OCI-LY7 (cell line): ENCODE measurements at regions not wholly inside any gene's neighbourhood (a gene's known extent, or its start where the extent isn't known, plus 50 kb on each side); places are given as distances from the start of the nearest gene placed in this dataset.

ENCODE experiments used
- BruUV-seq: library from RNA; stranded (reverse); fragments of 400-500 nt; replicated peaks from 2 replicates; lab custom pipeline; 2021; lab: Mats Ljungman, UMichigan
- CTCF ChIA-PET: fragments of 300-600 bp; sonication (Branson Sonifier 250); formaldehyde crosslinking; loops from one replicate; lab custom pipeline; 2022; ENCODE audit warnings: antibody characterized with exemption; ENCODE audit not compliant: unreplicated experiment; lab: Charles Lee
- POLR2A ChIA-PET: fragments of 300-600 bp; sonication (Branson Sonifier 250); formaldehyde crosslinking; loops from one replicate; lab custom pipeline; 2022; ENCODE audit warnings: antibody characterized with exemption; lab: Charles Lee
- DNase-seq: peaks from one replicate; pipeline ENCODE4 v3.0.0-alpha.2; 2015; ENCODE audit warnings: low spot score
- H2AFZ ChIP-seq: fragments of 200-600 bp; sonication (generic), shearing (Covaris generic); 2 replicates; pipeline ENCODE4 v1.6.1; 2014; ENCODE audit warnings: mild to moderate bottlenecking, antibody characterized with exemption, low read length, moderate library complexity
- H3K27ac ChIP-seq: fragments of 200-600 bp; sonication (generic); 2 replicates; pipeline ENCODE4 v1.5.1; 2014; ENCODE audit warnings: mixed run types, low read depth, mild to moderate bottlenecking, moderate library complexity, low read length, inconsistent platforms; ENCODE audit not compliant: poor library complexity, severe bottlenecking
- H3K36me3 ChIP-seq: fragments of 200-600 bp; sonication (generic); 2 replicates; pipeline ENCODE4 v1.6.1; 2014; ENCODE audit warnings: mild to moderate bottlenecking, antibody characterized with exemption, low read length, moderate library complexity, mixed read lengths; ENCODE audit not compliant: insufficient read depth
- H3K4me1 ChIP-seq: fragments of 200-600 bp; sonication (generic); 2 replicates; pipeline ENCODE4 v1.5.1; 2014; ENCODE audit warnings: mild to moderate bottlenecking, low read length; ENCODE audit not compliant: insufficient read depth, poor library complexity, severe bottlenecking
- H3K4me2 ChIP-seq: fragments of 200-600 bp; sonication (generic); 2 replicates; pipeline ENCODE4 v1.6.1; 2014; ENCODE audit warnings: mild to moderate bottlenecking, low read length
- H3K4me3 ChIP-seq: fragments of 200-600 bp; sonication (generic); 2 replicates; pipeline ENCODE4 v1.5.1; 2014; ENCODE audit warnings: mild to moderate bottlenecking, low read depth, low read length; ENCODE audit not compliant: poor library complexity, severe bottlenecking
- H3K79me2 ChIP-seq: fragments of 200-600 bp; sonication (generic); 2 replicates; pipeline ENCODE4 v1.6.1; 2016; ENCODE audit warnings: low read depth, mild to moderate bottlenecking, low read length, moderate library complexity, mixed read lengths; ENCODE audit not compliant: insufficient read depth
- H3K9me2 ChIP-seq: fragments of 200-600 bp; sonication (generic); 2 replicates; pipeline ENCODE4 v1.6.1; 2016; ENCODE audit warnings: mild to moderate bottlenecking, low read length, mixed read lengths; ENCODE audit not compliant: insufficient read depth
- H3K9me3 ChIP-seq: fragments of 200-600 bp; sonication (generic); 2 replicates; pipeline ENCODE4 v1.6.1; 2014; ENCODE audit warnings: mild to moderate bottlenecking, mixed run types, low read length, mixed read lengths
- H4K20me1 ChIP-seq: fragments of 200-600 bp; sonication (generic); 2 replicates; pipeline ENCODE4 v1.6.1; 2014; ENCODE audit warnings: mild to moderate bottlenecking, antibody characterized with exemption, low read length, moderate library complexity, mixed read lengths; ENCODE audit not compliant: insufficient read depth
- EZH2phosphoT487 ChIP-seq: fragments of 200-600 bp; sonication (generic); IDR thresholded peaks from 2 replicates; pipeline ENCODE4 v1.6.1; 2018; ENCODE audit warnings: low read depth, borderline replicate concordance, mild to moderate bottlenecking, mixed run types, antibody characterized with exemption, low read length, moderate library complexity, mixed read lengths
- intact Hi-C: fragments of 100-400 bp; cut with micrococcal nuclease; formaldehyde crosslinking; loops from one replicate; pipeline ENCODE4 v1.10.0; 2022; ENCODE audit not compliant: unreplicated experiment
- TF ChIP-seq, protein P1 (sequence below): fragments of 200-600 bp; sonication (generic); conservative IDR thresholded peaks from 2 replicates; pipeline ENCODE4 v1.5.1; 2014; ENCODE audit warnings: mild to moderate bottlenecking, antibody characterized with exemption, low read length, moderate library complexity, mixed read lengths

- ChIA-PET POLR2A (no interaction called here), CTCF (no interaction called here)
- no TSS peak for BruUV-seq
- Histone ChIP-seq H3K4me2 (no peak overlapping the region), H3K4me3 (no peak overlapping the region), H3K27ac (no peak overlapping the region), H3K79me2 (no peaks in the 10 kb centered on the region), H3K9me3 (no peaks in the 10 kb centered on the region), H3K36me3 (no peaks in the 10 kb centered on the region), H2AFZ (no peak overlapping the region), H3K9me2 (no peaks in the 10 kb centered on the region), H4K20me1 (no peaks in the 10 kb centered on the region), H3K4me1 (no peaks in the 10 kb centered on the region)
- DNase-seq: no peak
- TF ChIP-seq, protein P1, sequence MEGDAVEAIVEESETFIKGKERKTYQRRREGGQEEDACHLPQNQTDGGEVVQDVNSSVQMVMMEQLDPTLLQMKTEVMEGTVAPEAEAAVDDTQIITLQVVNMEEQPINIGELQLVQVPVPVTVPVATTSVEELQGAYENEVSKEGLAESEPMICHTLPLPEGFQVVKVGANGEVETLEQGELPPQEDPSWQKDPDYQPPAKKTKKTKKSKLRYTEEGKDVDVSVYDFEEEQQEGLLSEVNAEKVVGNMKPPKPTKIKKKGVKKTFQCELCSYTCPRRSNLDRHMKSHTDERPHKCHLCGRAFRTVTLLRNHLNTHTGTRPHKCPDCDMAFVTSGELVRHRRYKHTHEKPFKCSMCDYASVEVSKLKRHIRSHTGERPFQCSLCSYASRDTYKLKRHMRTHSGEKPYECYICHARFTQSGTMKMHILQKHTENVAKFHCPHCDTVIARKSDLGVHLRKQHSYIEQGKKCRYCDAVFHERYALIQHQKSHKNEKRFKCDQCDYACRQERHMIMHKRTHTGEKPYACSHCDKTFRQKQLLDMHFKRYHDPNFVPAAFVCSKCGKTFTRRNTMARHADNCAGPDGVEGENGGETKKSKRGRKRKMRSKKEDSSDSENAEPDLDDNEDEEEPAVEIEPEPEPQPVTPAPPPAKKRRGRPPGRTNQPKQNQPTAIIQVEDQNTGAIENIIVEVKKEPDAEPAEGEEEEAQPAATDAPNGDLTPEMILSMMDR: no peak
- no peak for TF ChIP-seq EZH2phosphoT487
- intact Hi-C loops: no loop called here
Observed at GRCh38 chr12:84791444-84791843, 121.2 kb downstream of the SLC6A15 start.

DNA sequence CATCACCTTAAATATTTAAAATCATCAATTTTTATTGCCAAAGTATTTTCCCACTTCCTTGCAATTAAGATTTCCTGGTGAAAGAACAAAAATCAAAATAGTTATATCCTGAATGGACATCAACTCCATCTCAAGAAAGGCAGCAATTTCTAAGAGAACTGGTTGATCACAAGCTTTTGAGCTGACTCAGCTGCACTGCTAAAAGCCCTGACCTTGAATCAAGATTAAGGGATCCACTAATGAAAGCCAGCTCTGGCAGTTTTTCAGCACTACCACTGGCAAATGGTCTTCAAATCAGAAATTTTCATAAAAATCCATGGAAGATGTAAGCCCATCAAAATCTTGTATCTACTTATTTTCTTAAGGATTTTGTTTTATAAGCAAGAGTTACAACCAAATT, 123.4 kb downstream of the SLC6A15 start:
- no peak for TF ChIP-seq EZH2phosphoT487
- TF ChIP-seq, protein P1: no peak
- Histone ChIP-seq H3K79me2 (no peaks in the 10 kb centered on the region), H3K4me1 (no peaks in the 10 kb centered on the region), H2AFZ (no peak overlapping the region), H3K9me2 (no peaks in the 10 kb centered on the region), H3K36me3 (no peaks in the 10 kb centered on the region), H4K20me1 (no peaks in the 10 kb centered on the region), H3K4me3 (no peak overlapping the region), H3K27ac (no peak overlapping the region), H3K9me3 (no peaks in the 10 kb centered on the region), H3K4me2 (no peak overlapping the region)
- intact Hi-C loops: no loop called here
- DNase-seq: no peak
- CTCF ChIA-PET: no interaction called here
- POLR2A ChIA-PET: interaction anchor here (0.7 kb wide), 1 partner anchor 263 kb away, joined by 3 read pairs; no protein-coding TSS in a partner anchor
- no TSS peak for BruUV-seq

DNA sequence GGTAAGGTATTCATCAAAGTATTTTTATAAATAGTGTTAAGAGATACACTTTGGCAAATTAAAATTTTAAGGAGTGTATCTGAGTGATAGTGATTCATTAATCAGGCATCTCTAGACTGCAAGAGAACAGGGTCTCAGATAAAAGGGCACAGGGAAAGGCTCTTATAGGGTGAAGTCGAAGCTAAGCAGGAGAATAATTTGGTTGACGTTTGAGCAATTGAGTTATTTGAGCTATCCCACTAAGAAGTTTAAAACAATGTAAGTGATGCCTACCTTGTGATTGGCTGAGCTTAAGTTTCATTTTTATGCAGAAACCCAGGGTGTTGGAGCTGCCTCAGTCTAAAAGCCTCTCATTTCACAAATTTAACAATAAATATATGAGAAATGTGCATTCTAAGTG, 125.3 kb downstream of the SLC6A15 start:
- ChIA-PET POLR2A (interaction anchor here (0.7 to 1.0 kb wide), 2 partner anchors 62 to 72 kb away, joined by 3 read pairs; no protein-coding TSS in a partner anchor), CTCF (no interaction called here)
- Histone ChIP-seq H3K4me2 (no peak overlapping the region), H3K9me3 (no peaks in the 10 kb centered on the region), H3K9me2 (no peaks in the 10 kb centered on the region), H3K79me2 (no peaks in the 10 kb centered on the region), H3K4me1 (no peaks in the 10 kb centered on the region), H2AFZ (no peak overlapping the region), H3K4me3 (no peak overlapping the region), H4K20me1 (no peaks in the 10 kb centered on the region), H3K36me3 (no peaks in the 10 kb centered on the region), H3K27ac (no peak overlapping the region)
- BruUV-seq: no TSS peak
- intact Hi-C loops: no loop called here
- no peak for DNase-seq
- no peak for TF ChIP-seq EZH2phosphoT487
- TF ChIP-seq, protein P1: no peak
